ENCODE measurements at regions not wholly inside any gene's neighbourhood (a gene's known extent, or its start where the extent isn't known, plus 50 kb on each side); places are given as distances from the start of the nearest gene placed in this dataset.

DNA sequence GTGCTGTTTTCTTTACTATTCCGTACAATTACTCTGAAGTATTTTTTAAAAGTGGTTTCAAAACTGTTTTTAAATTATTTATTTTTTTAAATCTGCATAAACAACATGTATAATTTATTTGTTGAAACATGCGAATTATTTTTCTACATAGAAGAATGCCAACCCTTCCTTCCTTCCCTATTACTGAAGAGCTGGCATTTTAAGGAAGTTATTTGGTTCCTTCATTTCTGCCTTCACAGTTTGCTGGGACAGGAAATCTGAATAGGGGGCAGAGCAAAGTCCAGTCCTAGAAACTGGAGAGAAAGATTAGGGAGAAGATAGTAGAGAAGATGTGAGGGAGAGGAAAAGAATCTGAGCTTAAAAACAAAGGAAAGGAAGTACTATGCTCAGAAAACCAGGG, 146.7 kb upstream of the ACVR2A start:
- TF ChIP-seq POLR2A (IDR thresholded peaks at IDR 0.05), result no peak
- TF ChIP-seq CTCF (IDR thresholded peaks at IDR 0.05), result no peak

Measured in Peyer's patch (tissue), 4 donors.